Stimulated activated CD8-positive, alpha-beta memory T cell treated with anti-CD3 and anti-CD28 coated beads, Interleukin-7, amount 100 ng/mL, for 48 hours (primary cell): ENCODE measurements at regions not wholly inside any gene's neighbourhood (a gene's known extent, or its start where the extent isn't known, plus 50 kb on each side); places are given as distances from the start of the nearest gene placed in this dataset.
"Not testable (repeated sequence)": the region's sequence is repeated elsewhere in the genome, so short reads cannot be mapped to it uniquely, and the experiment has no call there.

Source experiments
- DNase-seq, 2 donors: peaks; one replicate each; pipeline ENCODE4 v3.0.0-alpha.2; 2020; ENCODE audit warnings: low read depth in 1 of 2; ENCODE audit errors: extremely low read depth in 1 of 2

DNA sequence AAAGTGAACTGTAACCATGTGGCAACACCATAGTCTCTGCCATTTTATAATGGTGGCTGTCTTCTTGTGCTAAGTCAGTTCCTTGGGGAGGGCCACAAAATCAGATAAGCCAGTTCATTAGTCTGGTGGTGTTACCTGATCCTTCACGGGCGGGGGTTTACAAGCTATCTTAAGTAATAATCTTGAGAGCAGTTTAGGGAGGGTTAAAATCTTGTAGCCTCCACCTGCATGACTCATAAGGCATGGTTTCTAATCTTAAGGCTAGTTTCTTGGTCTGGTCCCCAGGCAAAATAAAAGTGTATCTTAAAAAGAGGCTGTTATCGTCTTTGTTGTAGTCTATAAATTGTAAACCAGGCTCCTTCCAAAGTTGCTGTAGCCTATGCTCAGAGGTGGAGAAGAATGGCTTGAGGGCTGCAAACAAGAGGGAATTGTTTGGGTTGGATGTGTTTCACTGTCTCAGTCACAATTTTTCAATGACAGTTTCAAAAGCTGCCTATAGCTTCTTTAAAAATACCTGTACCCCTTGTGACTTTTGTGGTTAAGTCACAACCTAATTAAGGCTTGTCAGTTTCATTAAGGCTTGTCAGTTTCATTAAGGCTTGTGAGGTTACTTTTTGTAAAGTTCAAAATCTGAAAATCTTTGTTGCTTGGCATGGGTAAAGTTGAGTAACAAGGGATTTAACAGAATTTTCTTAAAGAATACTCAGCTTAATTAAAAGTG, 135.7 kb downstream of the RPS4Y2 start:
- DNase-seq: no peak

DNA sequence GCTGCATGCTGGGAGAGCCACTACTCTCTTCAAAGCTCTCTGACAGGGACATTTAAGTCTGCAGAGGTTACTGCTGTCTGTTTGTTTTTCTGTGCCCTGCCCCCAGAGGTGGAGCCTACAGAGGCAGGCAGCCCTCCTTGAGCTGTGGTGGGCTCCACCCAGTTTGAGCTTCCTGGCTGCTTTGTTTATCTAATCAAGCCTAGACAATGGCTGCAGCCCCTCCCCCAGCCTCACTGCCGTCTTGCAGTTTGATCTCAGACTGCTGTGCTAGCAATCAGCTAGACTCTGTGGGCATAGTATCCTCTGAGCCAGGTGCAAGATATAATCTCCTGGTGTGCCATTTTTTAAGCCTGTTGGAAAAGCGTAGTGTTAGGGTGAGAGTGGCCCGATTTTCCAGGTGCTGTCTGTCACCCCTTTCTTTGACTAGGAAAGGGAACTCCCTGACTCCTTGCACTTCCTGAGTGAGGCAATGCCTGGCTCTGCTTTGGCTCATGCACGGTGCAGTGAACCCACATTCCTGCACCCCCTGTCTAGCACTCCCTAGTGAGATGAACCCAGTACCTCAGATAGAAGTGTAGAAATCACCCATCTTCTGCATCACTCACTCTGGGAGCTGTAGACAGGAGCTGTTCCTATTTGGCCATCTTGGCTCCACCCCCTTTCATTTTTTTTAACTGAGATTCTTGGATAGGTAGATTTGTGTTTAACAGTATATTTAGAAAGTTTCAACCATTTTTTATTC, 169.6 kb downstream of the RPS4Y2 start:
- not testable (repeated sequence) for DNase-seq

- no peak for DNase-seq
Measured at GRCh38 chrY:20929691-20930342, 173.9 kb downstream of the RPS4Y2 start.

DNA sequence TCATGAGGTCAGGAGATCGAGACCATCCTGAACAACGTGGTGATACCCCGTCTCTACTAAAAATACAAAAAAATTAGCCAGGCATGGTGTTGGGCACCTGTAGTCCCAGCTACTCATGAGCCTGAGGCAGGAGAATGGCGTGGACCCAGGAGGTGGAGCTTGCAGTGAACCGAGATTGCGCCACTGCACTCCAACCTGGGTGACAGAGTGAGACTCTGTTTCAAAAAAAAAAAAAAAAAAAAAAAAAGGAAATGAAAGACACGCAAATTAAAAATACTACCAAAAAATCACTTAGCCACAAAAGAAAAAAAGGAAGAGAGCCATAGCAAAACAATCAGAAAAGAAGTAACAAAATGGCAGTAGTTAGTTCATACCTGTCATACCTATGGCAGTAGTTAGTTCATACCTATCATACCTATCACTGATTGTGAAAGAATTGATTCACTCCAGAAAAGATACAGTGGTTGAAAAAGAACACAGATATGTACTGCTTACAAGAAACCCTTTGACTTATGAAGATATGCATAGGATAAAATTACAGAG, 180.9 kb downstream of the RPS4Y2 start:
- DNase-seq: not testable (repeated sequence)

GRCh38 chrY:20961512-20961911, 205.6 kb downstream of the RPS4Y2 start:
- no peak for DNase-seq

GRCh38 chrY:20967828-20968227, 211.9 kb downstream of the RPS4Y2 start:
- DNase-seq: no peak

DNA sequence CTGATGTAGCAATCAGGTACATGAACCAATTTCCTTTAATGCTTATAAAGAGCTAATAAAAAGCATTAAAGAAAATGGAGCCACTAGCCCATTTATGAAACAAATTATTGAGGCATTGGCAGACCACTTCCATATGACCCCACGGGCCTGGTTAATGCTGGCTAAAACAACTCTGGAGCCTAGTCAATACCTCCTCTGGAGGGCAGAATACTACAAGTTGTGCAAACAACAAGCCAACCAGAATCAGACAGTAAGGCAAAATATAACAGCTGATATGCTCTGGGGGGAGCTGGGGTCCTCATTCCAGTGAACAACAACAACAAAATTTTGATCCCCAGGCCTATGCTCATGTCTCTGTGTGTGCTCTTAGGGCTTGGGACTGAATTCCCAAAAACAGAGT, 212.3 kb downstream of the RPS4Y2 start:
- DNase-seq: no peak

DNA sequence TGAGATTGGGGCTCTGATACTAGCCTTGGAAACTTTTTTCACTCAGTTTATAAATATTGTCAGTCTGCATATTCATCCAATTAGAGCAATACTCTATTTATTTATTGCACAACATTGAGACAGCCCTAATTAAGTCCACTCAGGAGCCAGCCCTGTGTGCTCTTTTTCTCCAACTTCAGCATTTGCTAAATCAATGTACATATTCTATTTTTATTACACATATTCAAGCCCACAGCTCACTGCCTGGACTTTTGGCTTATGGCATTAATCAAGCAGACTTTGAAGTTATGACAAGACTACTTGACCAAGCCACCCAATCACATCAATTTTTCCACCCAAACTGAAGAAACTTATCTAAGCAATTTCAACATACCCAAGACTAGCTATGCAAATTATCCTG, 215.5 kb downstream of the RPS4Y2 start:
- no peak for DNase-seq

- no peak for DNase-seq
Measured at GRCh38 chrY:20986037-20986436, 230.1 kb downstream of the RPS4Y2 start.

DNA sequence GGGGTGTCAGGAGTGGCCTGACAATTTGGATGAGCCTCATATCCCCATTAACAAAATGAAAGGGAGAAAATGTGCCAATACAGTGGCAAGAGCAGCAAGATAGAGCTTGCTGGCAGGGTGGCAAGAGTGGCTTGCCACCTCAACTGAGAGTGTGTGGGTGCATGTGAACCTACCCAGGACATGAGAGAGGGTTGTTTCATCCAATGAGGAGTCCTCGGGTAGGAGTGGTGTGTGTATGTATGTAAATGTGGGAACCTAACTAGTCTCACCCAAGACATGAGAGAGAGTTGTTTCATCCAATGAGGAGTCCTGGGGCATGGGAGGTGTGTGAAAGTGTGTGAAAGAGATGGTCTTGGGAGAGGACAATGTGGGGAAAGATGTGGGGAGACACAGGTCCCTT, 234.2 kb downstream of the RPS4Y2 start:
- no peak for DNase-seq

DNA sequence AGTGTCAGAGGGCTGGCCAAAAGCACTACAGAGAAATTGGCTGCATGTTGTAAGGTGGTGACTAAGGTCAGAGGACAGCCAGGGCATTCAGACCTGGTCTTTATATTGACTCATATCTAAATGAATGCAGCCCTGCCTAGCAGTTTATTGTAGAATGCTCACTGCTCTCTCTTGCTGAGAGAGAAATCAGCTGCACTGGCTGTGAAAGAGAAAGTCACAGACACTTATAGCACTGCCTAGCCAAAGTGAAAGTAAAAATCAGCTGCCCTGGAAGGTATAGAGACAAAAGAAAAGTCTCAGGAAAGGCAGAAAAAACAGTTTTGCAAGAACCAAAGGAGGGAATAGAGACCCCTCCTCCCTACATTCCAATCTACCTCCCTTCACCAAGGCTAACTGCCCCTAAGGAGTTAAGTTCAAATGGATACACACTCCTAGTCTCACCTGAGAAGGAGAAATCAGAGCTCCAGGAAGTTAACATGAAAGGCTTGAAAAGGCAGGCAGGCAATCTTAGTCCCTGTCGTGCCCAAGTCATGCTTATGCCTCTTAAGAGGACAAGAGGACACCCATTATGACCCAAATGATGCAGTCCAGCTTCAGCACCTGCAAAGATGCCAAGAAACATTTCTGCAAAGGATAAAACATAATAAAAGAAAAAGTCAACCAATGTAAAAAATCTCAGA, 235.1 kb downstream of the RPS4Y2 start:
- DNase-seq: no peak

- no peak for DNase-seq
Measured at GRCh38 chrY:20997355-20997754, 241.4 kb downstream of the RPS4Y2 start.

DNA sequence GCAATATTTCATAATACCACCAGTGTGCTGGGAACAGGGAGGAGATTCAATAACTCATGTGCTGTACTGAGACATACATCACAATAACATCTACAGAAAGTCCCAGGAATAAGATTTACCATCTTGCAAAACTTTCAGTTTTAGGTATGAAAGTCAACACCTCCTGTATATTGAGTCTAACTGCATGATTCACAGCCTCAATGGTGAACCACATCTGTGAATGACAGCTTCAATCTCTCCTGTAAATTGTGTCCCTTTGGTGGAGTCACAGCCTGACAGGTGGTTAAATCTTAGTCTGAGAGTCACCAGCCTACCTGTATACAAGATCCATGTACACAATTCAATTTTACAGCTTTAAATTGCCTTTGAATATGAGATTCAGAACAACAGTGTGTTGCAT, 242.1 kb downstream of the RPS4Y2 start:
- no peak for DNase-seq

DNA sequence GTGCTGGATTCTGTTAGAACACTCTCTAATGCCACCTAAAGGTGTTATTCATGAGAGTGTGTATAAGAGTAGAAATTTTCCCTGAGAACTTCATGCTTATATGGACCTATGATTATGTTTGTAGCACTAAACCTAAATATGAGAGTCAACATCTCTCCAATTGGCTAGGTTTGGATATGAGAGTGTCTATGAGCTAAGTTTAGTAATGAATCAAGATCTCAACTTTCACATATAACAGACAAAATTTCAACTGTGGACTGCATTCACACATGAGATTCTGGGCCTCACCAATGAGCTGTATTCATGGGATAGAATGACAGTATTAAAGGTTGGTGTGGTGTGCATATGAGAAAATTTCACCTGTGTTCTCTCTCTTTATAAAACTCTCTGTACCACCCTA, 242.6 kb downstream of the RPS4Y2 start:
- no peak for DNase-seq

DNA sequence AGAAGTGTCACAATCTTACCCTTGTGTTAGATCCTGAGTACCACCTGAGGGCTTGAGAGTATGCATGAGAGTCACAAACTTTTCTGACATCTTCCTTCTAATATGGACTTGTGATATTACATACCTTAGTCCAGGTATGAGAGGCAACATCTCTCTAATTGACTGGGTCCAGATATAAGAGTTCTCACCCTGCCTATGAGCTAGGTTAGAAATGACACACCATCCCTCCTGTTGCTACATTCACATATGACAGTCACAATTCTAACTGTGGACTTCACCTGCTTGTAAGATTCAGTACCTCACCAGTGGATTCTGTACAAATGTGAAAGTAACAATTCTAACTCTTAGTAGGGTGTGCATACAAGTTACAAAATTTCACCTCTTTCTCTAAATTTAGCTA, 245.2 kb downstream of the RPS4Y2 start:
- no peak for DNase-seq

DNA sequence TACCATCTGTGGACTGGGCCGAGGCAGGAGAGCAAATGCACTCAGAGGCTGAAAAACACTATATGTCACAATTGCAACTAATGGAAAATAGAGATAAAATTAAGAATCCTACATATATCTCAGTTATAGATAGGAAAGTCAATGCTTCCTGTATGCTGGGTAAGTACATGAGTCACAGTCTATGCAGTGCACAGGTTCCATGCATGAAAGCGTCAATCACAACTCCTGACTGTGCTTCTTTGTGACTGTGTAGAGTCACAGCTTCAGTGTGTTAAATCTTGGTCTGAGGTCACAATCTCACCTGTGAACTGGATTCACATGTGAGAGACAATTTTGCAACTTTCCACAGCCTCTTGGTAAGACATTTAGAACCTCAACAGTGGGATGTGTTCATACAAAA, 247.2 kb downstream of the RPS4Y2 start:
- DNase-seq: no peak

GRCh38 chrY:21005531-21005930, 249.6 kb downstream of the RPS4Y2 start:
- no peak for DNase-seq

DNA sequence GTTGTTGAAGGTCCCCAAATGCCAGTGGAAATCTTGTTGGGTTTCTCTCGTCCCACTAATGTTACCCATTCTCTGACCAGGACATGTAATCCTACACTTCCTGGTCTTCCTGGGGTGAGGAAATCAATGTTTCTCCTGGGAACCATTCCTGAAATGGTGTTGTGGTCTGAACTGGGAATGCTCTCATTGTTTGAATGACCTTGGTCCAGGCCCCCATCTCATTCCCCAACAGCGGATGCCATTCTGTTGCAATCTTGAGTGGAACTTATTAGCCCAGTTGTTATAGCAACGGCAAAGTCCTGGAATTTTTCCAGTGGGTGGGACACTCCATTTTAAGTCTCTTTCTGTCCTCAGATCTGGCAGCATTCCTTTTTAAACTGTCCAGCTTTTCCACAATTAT, 265.9 kb downstream of the RPS4Y2 start:
- DNase-seq: no peak

DNA sequence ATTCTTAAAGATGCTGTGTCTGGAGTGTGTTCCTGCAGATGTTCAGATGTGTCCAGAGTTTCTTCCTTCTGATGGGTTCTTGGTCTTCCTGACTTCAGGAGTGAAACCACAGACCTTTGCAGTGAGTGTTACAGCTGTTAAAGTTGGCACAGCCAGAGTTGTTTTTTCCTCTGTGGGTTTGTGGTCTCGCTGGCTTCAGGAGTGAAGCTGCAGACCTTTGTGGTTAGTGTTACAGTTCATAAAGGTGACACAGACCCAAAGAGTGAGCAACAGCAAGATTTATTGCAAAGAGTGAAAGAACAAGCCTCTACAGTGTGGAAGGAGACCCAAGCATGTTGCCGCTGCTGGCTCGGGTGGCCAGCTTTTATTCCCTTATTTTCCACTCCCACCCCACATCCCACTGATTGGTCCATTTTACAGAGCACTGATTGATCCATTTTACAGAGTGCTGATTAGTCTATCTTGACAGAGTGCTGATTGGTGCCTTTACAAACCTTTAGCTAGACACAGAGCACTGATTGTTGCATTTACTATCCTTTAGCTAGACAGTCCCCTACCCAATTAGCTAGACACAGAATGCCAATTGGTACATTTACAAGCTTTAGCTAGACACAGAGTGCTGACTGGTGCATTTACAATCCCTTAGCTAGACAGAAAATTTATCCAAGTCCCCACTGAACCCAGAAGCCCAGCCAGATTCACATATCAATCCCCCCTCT, 266.6 kb downstream of the RPS4Y2 start:
- no peak for DNase-seq

DNA sequence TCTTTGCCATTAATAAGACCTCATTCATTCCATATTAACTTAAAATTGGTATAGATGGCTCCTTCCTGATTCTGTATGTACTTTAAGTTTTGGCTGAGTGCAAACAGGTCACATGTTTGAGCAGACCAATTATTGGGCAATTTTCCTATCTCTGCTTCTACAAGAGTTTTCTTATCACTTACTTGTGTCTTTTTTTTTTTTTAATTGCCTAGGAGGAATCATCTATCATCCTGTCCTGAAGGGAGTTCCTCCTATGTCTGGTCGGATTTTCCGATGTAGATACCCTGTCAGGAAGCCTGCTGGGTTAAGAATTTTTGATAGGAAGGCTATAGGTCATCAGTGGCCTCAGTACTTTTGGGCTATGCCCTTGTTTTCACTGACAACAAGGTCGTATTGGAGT, 268.0 kb downstream of the RPS4Y2 start:
- DNase-seq: no peak

GRCh38 chrY:21028506-21028905, 272.6 kb downstream of the RPS4Y2 start:
- DNase-seq: no peak
